Right lobe of liver (tissue), 6 donors: ENCODE measurements at regions not wholly inside any gene's neighbourhood (a gene's known extent, or its start where the extent isn't known, plus 50 kb on each side); places are given as distances from the start of the nearest gene placed in this dataset.
"Not testable (repeated sequence)": the region's sequence is repeated elsewhere in the genome, so short reads cannot be mapped to it uniquely, and the experiment has no call there.

Source experiments
- ATAC-seq, 4 donors: fragments of 200-7000 bp; cut with Tn5 transposase; one replicate each; pipeline ENCODE4 v1.9.1; 2020; ENCODE audit warnings: mild to moderate bottlenecking in 4 of 4, moderate library complexity in 4 of 4
- DNase-seq, 3 donors: peaks; one replicate each; pipeline ENCODE4 v3.0.0-alpha.2; 2020
- H3K27ac ChIP-seq, 3 donors: fragments of 200-600 bp; one replicate each; pipeline ENCODE4 v1.8.0; 2022
- H3K27me3 ChIP-seq, 2 donors: fragments of 200-600 bp; one replicate each; pipeline ENCODE4 v1.8.0; 2022
- H3K36me3 ChIP-seq, 4 donors: fragments of 200-600 bp; sonication (generic) in 1 of 4; one replicate each; pipeline versions ENCODE4 v1.5.1 to v1.8.0; 2017 to 2022; ENCODE audit warnings: control low read depth in 1 of 4
- H3K4me1 ChIP-seq, 4 donors: fragments of 200-600 bp; sonication (generic) in 1 of 4; one replicate each; pipeline versions ENCODE4 v1.5.1 to v1.8.0; 2017 to 2022; ENCODE audit warnings: control low read depth in 1 of 4
- H3K4me3 ChIP-seq, 3 donors: fragments of 200-600 bp; one replicate each; pipeline ENCODE4 v1.8.0; 2022
- H3K9me3 ChIP-seq, 4 donors: fragments of 200-600 bp; sonication (generic) in 1 of 4; one replicate each; pipeline versions ENCODE4 v1.5.1 to v1.8.0; 2017 to 2022; ENCODE audit warnings: control low read depth in 1 of 4
- CTCF ChIP-seq, 4 donors: fragments of 200-600 bp in 3 of 4; fragments of 450-650 bp in 1 of 4; IDR thresholded peaks; one replicate each; pipeline versions ENCODE4 v1.5.1 to v1.8.0; 2016 to 2022; ENCODE audit warnings: antibody characterized with exemption in 4 of 4, mild to moderate bottlenecking in 2 of 4
- POLR2A ChIP-seq: fragments of 450-650 bp; IDR thresholded peaks from one replicate; pipeline ENCODE4 v1.6.1; 2017; ENCODE audit warnings: antibody characterized with exemption, mild to moderate bottlenecking
- WGBS: methylation state at CpG from one replicate; pipeline ENCODE4 v1.1.6; 2018; ENCODE audit warnings: low coverage, low lambda C conversion rate; ENCODE audit not compliant: insufficient coverage; ENCODE audit errors: missing lambda C conversion rate; 5-methylcytosine and 5-hydroxymethylcytosine counted together
- intact Hi-C, 2 donors: fragments of 100-400 bp; cut with DNase I; formaldehyde crosslinking; loops; one replicate each; pipeline versions ENCODE4 v1.11.2 to v1.14.1; 2022
- donor health status: DM: no; HTN: yes; CAD: no.
- donor health status: DM: no; HTN: no; CAD: no.
- donor health status: DM: no; HTN: no; CAD: no.
- donor health status: DM: no; HTN: yes; CAD: no.
- donor health status: DM: no; HTN: yes; CAD: no.

DNA sequence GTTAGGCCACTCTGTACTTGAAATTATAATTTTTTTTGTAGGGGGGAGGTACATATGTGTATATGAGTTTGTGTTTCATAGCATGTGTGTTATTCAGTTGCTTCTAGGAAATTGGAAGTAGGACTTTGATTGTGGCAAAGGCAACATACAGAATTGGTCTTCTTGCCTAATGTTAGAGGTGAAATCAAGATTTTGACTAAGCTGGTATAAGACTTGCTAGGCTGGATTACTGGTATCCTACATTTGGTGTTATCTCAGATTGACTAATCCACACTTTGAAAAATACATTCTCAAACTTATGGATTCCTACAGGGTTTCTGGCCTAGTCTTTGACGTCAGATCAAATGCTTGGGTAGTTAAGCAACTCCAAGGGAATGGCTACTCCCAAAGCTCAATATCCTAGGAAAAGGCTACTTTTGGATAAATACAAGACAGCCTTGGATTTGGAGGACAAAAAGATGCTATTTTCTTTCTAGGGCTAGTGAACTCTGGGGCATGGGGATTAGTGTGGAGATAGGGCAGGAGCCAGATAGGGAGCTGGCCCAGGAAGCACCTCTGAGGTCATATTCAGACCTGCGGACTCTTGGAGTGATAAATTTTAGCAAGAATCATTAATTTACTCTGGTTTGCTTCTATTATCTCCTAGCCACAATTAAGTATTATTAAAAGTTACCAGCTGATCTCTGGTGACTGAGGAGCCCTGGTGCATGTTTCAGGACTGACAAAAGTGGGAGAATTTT, 144.0 kb upstream of the RPS23 start:
- Histone ChIP-seq H3K4me1 (no peaks in the 10 kb centered on the region), H3K36me3 (no peaks in the 10 kb centered on the region), H3K27me3 (no peaks in the 10 kb centered on the region), H3K4me3 (no peak overlapping the region), H3K9me3 (no peaks in the 10 kb centered on the region), H3K27ac (no peak overlapping the region)
- ATAC-seq (no peak), DNase-seq (no peak)
- intact Hi-C loops, result no loop called here
- TF ChIP-seq CTCF (IDR thresholded peaks at IDR 0.05) (no peak), POLR2A (no peak)
- WGBS, result 43% methylated on average over 2 of the region's 2 CpGs

DNA sequence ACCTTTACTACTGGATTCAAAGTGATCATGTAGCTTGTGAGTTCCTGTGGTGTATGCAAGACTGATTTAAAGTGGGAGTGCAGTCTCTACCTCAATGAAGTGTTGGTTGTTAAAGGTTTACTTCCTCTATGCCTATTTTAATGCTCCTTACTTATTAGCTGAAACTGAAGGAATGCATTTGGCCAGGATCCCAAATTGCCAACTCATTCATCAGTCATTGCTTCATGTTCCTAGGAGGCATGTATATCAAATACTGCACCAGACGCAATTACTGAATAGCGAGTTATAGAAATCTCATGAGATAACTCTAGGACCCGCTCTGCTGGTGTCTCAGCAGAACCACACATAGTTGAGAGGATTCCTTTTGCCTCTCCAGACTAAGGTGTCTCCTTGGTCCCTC, 143.0 kb upstream of the RPS23 start:
- Histone ChIP-seq H3K27me3 (no peaks in the 10 kb centered on the region), H3K9me3 (no peaks in the 10 kb centered on the region), H3K4me1 (no peaks in the 10 kb centered on the region), H3K36me3 (no peaks in the 10 kb centered on the region), H3K4me3 (no peak overlapping the region), H3K27ac (no peak overlapping the region)
- TF ChIP-seq CTCF (IDR thresholded peaks at IDR 0.05) (no peak), POLR2A (no peak)
- intact Hi-C loops, result no loop called here
- DNase-seq, result no peak
- no peak for ATAC-seq
- WGBS, result 100% methylated on average over 1 of the region's 3 CpGs

DNA sequence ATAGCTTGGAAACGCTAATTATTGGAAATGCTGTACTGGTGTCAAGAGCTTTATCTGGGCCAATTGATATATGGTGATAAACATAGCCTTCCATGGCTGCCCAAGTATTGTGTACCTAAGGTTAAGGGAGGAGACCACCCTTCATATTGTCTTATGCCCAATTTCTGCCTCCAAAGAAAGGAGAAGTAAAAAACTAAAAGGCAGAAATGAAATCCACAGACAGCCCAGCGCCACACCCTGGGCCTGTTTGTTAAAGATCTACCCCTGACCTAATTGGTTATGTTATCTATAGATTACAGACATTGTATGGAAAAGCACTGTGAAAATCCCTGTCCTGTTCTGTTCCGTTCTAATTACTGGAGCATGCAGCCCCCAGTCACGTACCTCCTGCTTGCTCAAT, 142.4 kb upstream of the RPS23 start:
- H3K27ac ChIP-seq, intact Hi-C loops, H3K36me3 ChIP-seq, DNase-seq, H3K4me1 ChIP-seq, H3K4me3 ChIP-seq, H3K9me3 ChIP-seq, H3K27me3 ChIP-seq, ATAC-seq: not testable (repeated sequence)
- WGBS, result 71% methylated on average over 4 of the region's 4 CpGs

- no peak overlapping the region for H3K27ac ChIP-seq
- DNase-seq, result no peak
- ATAC-seq, result no peak
- H3K9me3 ChIP-seq, result no peaks in the 10 kb centered on the region
- no peaks in the 10 kb centered on the region for H3K4me1 ChIP-seq
- 55% methylated on average over 6 of the region's 6 CpGs for WGBS
- H3K4me3 ChIP-seq, result no peak overlapping the region
- H3K27me3 ChIP-seq, result no peaks in the 10 kb centered on the region
- no peaks in the 10 kb centered on the region for H3K36me3 ChIP-seq
- TF ChIP-seq POLR2A, result no peak
- no peak for TF ChIP-seq CTCF (IDR thresholded peaks at IDR 0.05)
- intact Hi-C loops, result no loop called here
Measured at GRCh38 chr5:82419559-82420332, 141.6 kb upstream of the RPS23 start.

DNA sequence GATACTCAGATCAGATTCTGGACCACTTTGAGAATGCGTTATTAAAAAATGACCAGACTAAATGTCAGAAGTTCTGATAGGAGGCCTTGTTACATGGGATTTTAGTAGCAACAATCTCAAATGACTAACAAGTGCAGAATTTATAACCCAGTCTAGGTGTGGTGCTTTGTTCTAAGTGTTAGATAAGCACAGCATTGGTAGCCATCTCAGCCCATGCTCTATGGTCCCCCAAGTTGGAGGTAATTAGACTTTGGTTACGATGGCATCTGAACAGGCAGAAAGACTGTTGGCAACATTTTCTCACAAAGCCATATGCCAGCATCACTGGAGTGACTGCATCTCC, 140.4 kb upstream of the RPS23 start:
- no peak for ATAC-seq
- Histone ChIP-seq H3K4me1 (no peaks in the 10 kb centered on the region), H3K4me3 (no peak overlapping the region), H3K9me3 (no peaks in the 10 kb centered on the region), H3K27ac (no peak overlapping the region), H3K27me3 (no peaks in the 10 kb centered on the region), H3K36me3 (no peaks in the 10 kb centered on the region)
- 50% methylated on average over 2 of the region's 2 CpGs for WGBS
- intact Hi-C loops, result no loop called here
- TF ChIP-seq POLR2A (no peak), CTCF (IDR thresholded peaks at IDR 0.05) (no peak)
- DNase-seq, result no peak
